Subcutaneous abdominal adipose tissue (tissue), 5 donors: ENCODE measurements at regions not wholly inside any gene's neighbourhood (a gene's known extent, or its start where the extent isn't known, plus 50 kb on each side); places are given as distances from the start of the nearest gene placed in this dataset.

Experiments used
- H3K27ac ChIP-seq: one replicate; pipeline ENCODE4 v1.7.0; 2013; ENCODE audit warnings: low read depth, mild to moderate bottlenecking, inconsistent platforms, low read length, moderate library complexity
- H3K27me3 ChIP-seq, 5 donors: one replicate each; pipeline ENCODE4 v1.7.0; 2013; ENCODE audit warnings: low read length in 5 of 5, inconsistent platforms in 1 of 5; ENCODE audit not compliant: control insufficient read depth in 5 of 5, insufficient read depth in 4 of 5
- H3K36me3 ChIP-seq, 5 donors: one replicate each; pipeline ENCODE4 v1.7.0; 2013; ENCODE audit warnings: low read length in 5 of 5; ENCODE audit not compliant: control insufficient read depth in 5 of 5, insufficient read depth in 5 of 5
- H3K4me1 ChIP-seq, 5 donors: one replicate each; pipeline ENCODE4 v1.7.0; 2013; ENCODE audit warnings: low read length in 5 of 5, mild to moderate bottlenecking in 3 of 5, moderate library complexity in 1 of 5; ENCODE audit not compliant: control insufficient read depth in 5 of 5, insufficient read depth in 5 of 5
- H3K4me3 ChIP-seq, 5 donors: one replicate each; pipeline ENCODE4 v1.7.0; 2013; ENCODE audit warnings: low read length in 5 of 5, low read depth in 1 of 5
- H3K9ac ChIP-seq, 5 donors: one replicate each; pipeline ENCODE4 v1.7.0; 2013; ENCODE audit warnings: low read length in 5 of 5, mild to moderate bottlenecking in 4 of 5, moderate library complexity in 3 of 5
- H3K9me3 ChIP-seq, 5 donors: one replicate each; pipeline ENCODE4 v1.7.0; 2013; ENCODE audit warnings: low read length in 5 of 5; ENCODE audit not compliant: control insufficient read depth in 5 of 5
- donor health status: healthy.
- donor health status: healthy.
- donor health status: healthy.
- donor health status: healthy.
- donor health status: healthy.

GRCh38 chr13:44302233-44302632 is 71.4 kb upstream of the SERP2 start:
- no peak overlapping the region for H3K4me3 ChIP-seq
- H3K9me3 ChIP-seq = no peaks in the 10 kb centered on the region
- H3K9ac ChIP-seq = no peak overlapping the region
- H3K4me1 ChIP-seq = peaks cover 2 to 44% (median 38%) of the 10 kb centered on the region in 5 donors
- no peak overlapping the region for H3K27ac ChIP-seq
- no peaks in the 10 kb centered on the region for H3K36me3 ChIP-seq
- no peaks in the 10 kb centered on the region for H3K27me3 ChIP-seq

- peak overlapping the region; percentile 45 for H3K27ac ChIP-seq
- no peak overlapping the region for H3K9ac ChIP-seq
- no peaks in the 10 kb centered on the region for H3K27me3 ChIP-seq
- H3K4me1 ChIP-seq = peaks cover 2 to 44% (median 38%) of the 10 kb centered on the region in 5 donors
- H3K4me3 ChIP-seq = no peak overlapping the region
- no peaks in the 10 kb centered on the region for H3K36me3 ChIP-seq
- H3K9me3 ChIP-seq = no peaks in the 10 kb centered on the region
These were observed 70.6 kb upstream of the SERP2 start for GRCh38 chr13:44302940-44303575.

GRCh38 chr13:44303681-44304432 is 69.8 kb upstream of the SERP2 start:
- H3K4me1 ChIP-seq = peaks cover 2 to 44% (median 38%) of the 10 kb centered on the region in 5 donors
- peak overlapping the region; percentile 45 for H3K27ac ChIP-seq
- H3K27me3 ChIP-seq = no peaks in the 10 kb centered on the region
- no peaks in the 10 kb centered on the region for H3K9me3 ChIP-seq
- no peak overlapping the region for H3K4me3 ChIP-seq
- H3K36me3 ChIP-seq = no peaks in the 10 kb centered on the region
- H3K9ac ChIP-seq = no peak overlapping the region

GRCh38 chr13:44304433-44304725 is 69.2 kb upstream of the SERP2 start:
- no peaks in the 10 kb centered on the region for H3K27me3 ChIP-seq
- no peak overlapping the region for H3K27ac ChIP-seq
- peaks cover 2 to 45% (median 38%) of the 10 kb centered on the region in 5 donors for H3K4me1 ChIP-seq
- H3K9ac ChIP-seq = no peak overlapping the region
- H3K4me3 ChIP-seq = no peak overlapping the region
- no peaks in the 10 kb centered on the region for H3K9me3 ChIP-seq
- no peaks in the 10 kb centered on the region for H3K36me3 ChIP-seq

GRCh38 chr13:44305286-44305685 is 68.3 kb upstream of the SERP2 start:
- Histone ChIP-seq H3K36me3 (no peaks in the 10 kb centered on the region), H3K4me1 (peaks cover 5 to 51% (median 38%) of the 10 kb centered on the region in 5 donors), H3K4me3 (no peak overlapping the region), H3K27ac (peak overlapping the region; percentile 71), H3K9ac (peak overlapping the region in 1 of 5 donors; percentile 7), H3K9me3 (no peaks in the 10 kb centered on the region), H3K27me3 (no peaks in the 10 kb centered on the region)

GRCh38 chr13:44305917-44306370 is 67.7 kb upstream of the SERP2 start:
- Histone ChIP-seq H3K27me3 (no peaks in the 10 kb centered on the region), H3K27ac (peak overlapping the region; percentile 71), H3K4me1 (peaks cover 5 to 48% (median 35%) of the 10 kb centered on the region in 5 donors), H3K36me3 (no peaks in the 10 kb centered on the region), H3K9ac (no peak overlapping the region), H3K4me3 (no peak overlapping the region), H3K9me3 (no peaks in the 10 kb centered on the region)

- no peaks in the 10 kb centered on the region for H3K36me3 ChIP-seq
- H3K27ac ChIP-seq = peak overlapping the region; percentile 71
- no peaks in the 10 kb centered on the region for H3K9me3 ChIP-seq
- peak overlapping the region in 3 of 5 donors; percentile 10 to 55 (median 52) for H3K9ac ChIP-seq
- peaks cover 5 to 42% (median 29%) of the 10 kb centered on the region in 5 donors for H3K4me1 ChIP-seq
- no peaks in the 10 kb centered on the region for H3K27me3 ChIP-seq
- H3K4me3 ChIP-seq = peak overlapping the region in 1 of 5 donors; percentile 12
These were observed 67.0 kb upstream of the SERP2 start for GRCh38 chr13:44306371-44307192.

GRCh38 chr13:44307255-44307654 is 66.4 kb upstream of the SERP2 start:
- Histone ChIP-seq H3K4me3 (no peak overlapping the region), H3K36me3 (no peaks in the 10 kb centered on the region), H3K4me1 (peaks cover 5 to 41% (median 23%) of the 10 kb centered on the region in 5 donors), H3K9me3 (no peaks in the 10 kb centered on the region), H3K9ac (no peak overlapping the region), H3K27ac (peak overlapping the region; percentile 66), H3K27me3 (peaks cover 0 to 3% (median 0%) of the 10 kb centered on the region in 5 donors)

- H3K9me3 ChIP-seq = no peaks in the 10 kb centered on the region
- H3K4me3 ChIP-seq = no peak overlapping the region
- H3K36me3 ChIP-seq = no peaks in the 10 kb centered on the region
- H3K9ac ChIP-seq = no peak overlapping the region
- H3K27ac ChIP-seq = peak overlapping the region; percentile 66
- peaks cover 0 to 3% (median 0%) of the 10 kb centered on the region in 5 donors for H3K27me3 ChIP-seq
- H3K4me1 ChIP-seq = peaks cover 4 to 40% (median 18%) of the 10 kb centered on the region in 5 donors
These were observed 65.8 kb upstream of the SERP2 start for GRCh38 chr13:44307844-44308243.
